Activated T-helper 2 cell treated with anti-CD3 and anti-CD28 coated beads, Interferon-gamma antibody, Interleukin-2, Interleukin-4, amounts not matched to agents 10 μg/mL and 5 μg/mL and 100 μg/mL, durations not matched to agents 14 hours and 24 hours and 36 hours (primary cell): ENCODE measurements at regions not wholly inside any gene's neighbourhood (a gene's known extent, or its start where the extent isn't known, plus 50 kb on each side); places are given as distances from the start of the nearest gene placed in this dataset.

ENCODE experiments used
- DNase-seq: peaks from one replicate; pipeline ENCODE4 v3.0.0; 2021; ENCODE audit warnings: low spot score
- H3K27ac Mint-ChIP-seq: one replicate; pipeline ENCODE4 v1.8.0; 2021; ENCODE audit warnings: mixed read lengths
- H3K27me3 Mint-ChIP-seq: one replicate; pipeline ENCODE4 v1.8.0; 2021; ENCODE audit warnings: low read depth, mixed read lengths
- H3K36me3 Mint-ChIP-seq: one replicate; pipeline ENCODE4 v1.8.0; 2021; ENCODE audit warnings: low read depth, mixed read lengths
- H3K4me1 Mint-ChIP-seq: one replicate; pipeline ENCODE4 v1.8.0; 2021; ENCODE audit warnings: low read depth, mixed read lengths
- H3K4me3 Mint-ChIP-seq: one replicate; pipeline ENCODE4 v1.8.0; 2021; ENCODE audit warnings: low read depth, mild to moderate bottlenecking, moderate library complexity, mixed read lengths
- H3K9me3 Mint-ChIP-seq: one replicate; pipeline ENCODE4 v1.8.0; 2021; ENCODE audit warnings: mixed read lengths
- intact Hi-C: fragments of 100-400 bp; cut with micrococcal nuclease; formaldehyde crosslinking; loops from one replicate; pipeline ENCODE4 v1.15.1; 2023

DNA sequence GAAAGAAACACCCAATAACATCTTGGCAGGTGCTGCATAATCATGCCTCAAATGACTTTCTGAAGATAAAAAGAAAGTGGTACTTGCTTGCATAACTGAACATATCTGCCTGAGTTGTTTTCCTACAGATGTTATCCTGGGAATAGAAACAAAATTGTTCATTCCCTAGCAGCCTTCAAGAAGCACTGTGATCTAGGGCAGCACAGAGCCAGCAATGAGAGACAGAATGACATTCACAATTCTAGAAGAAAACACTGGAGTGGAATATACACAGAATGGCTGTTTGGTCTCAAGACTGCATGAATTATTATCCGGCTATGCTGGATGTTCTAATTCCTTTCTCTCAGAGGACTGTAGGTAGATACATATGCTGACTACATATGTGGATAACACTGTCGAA lies 790.9 kb downstream of the PDHA2 start:
- H3K9me3 Mint-ChIP-seq, result peaks cover 4% of the 10 kb centered on the region
- no peaks in the 10 kb centered on the region for H3K4me1 Mint-ChIP-seq
- no peaks in the 10 kb centered on the region for H3K36me3 Mint-ChIP-seq
- H3K27me3 Mint-ChIP-seq, result no peaks in the 10 kb centered on the region
- intact Hi-C loops, result no loop called here
- H3K4me3 Mint-ChIP-seq, result no peak overlapping the region
- DNase-seq, result no peak
- no peak overlapping the region for H3K27ac Mint-ChIP-seq

- no peaks in the 10 kb centered on the region for H3K4me1 Mint-ChIP-seq
- no peak overlapping the region for H3K4me3 Mint-ChIP-seq
- H3K9me3 Mint-ChIP-seq, result peaks cover 5% of the 10 kb centered on the region
- intact Hi-C loops, result no loop called here
- no peak overlapping the region for H3K27ac Mint-ChIP-seq
- DNase-seq, result no peak
- H3K27me3 Mint-ChIP-seq, result no peaks in the 10 kb centered on the region
- H3K36me3 Mint-ChIP-seq, result no peaks in the 10 kb centered on the region
Observed at GRCh38 chr4:96637971-96638412, 798.1 kb downstream of the PDHA2 start.

- Mint-ChIP-seq H3K36me3 (no peaks in the 10 kb centered on the region), H3K9me3 (peaks cover 10% of the 10 kb centered on the region), H3K4me3 (no peak overlapping the region), H3K27ac (no peak overlapping the region), H3K27me3 (no peaks in the 10 kb centered on the region), H3K4me1 (no peaks in the 10 kb centered on the region)
- no peak for DNase-seq
- intact Hi-C loops, result no loop called here
Observed at GRCh38 chr4:96639932-96640331, 800.0 kb downstream of the PDHA2 start.

GRCh38 chr4:96642490-96642889 lies 802.6 kb downstream of the PDHA2 start:
- DNase-seq, result no peak
- intact Hi-C loops, result no loop called here
- H3K27me3 Mint-ChIP-seq, result no peaks in the 10 kb centered on the region
- H3K9me3 Mint-ChIP-seq, result peaks cover 17% of the 10 kb centered on the region
- no peak overlapping the region for H3K4me3 Mint-ChIP-seq
- no peaks in the 10 kb centered on the region for H3K4me1 Mint-ChIP-seq
- H3K36me3 Mint-ChIP-seq, result no peaks in the 10 kb centered on the region
- H3K27ac Mint-ChIP-seq, result no peak overlapping the region

DNA sequence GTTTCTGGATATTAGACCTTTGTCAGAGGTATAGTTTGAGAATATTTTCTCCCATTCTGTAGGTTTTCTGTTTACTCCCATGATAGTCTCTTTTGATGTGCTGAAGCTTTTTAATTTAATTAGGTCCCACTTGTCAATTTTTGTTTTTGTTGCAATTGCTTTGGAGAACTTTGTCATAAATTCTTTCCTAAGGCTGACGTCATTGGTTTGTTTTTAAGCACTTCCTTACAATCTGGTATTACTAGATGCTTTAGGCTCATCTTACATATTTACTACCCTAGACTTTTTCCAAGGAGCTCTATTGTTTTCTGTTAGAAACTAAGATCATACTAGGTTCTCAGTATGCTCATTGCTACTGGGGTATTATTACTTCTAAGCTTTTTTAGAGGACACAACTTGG lies 806.3 kb downstream of the PDHA2 start:
- H3K4me1 Mint-ChIP-seq, result no peaks in the 10 kb centered on the region
- no peaks in the 10 kb centered on the region for H3K36me3 Mint-ChIP-seq
- no peak overlapping the region for H3K27ac Mint-ChIP-seq
- H3K27me3 Mint-ChIP-seq, result no peaks in the 10 kb centered on the region
- intact Hi-C loops, result no loop called here
- H3K4me3 Mint-ChIP-seq, result no peak overlapping the region
- DNase-seq, result no peak
- peaks cover 20% of the 10 kb centered on the region for H3K9me3 Mint-ChIP-seq

DNA sequence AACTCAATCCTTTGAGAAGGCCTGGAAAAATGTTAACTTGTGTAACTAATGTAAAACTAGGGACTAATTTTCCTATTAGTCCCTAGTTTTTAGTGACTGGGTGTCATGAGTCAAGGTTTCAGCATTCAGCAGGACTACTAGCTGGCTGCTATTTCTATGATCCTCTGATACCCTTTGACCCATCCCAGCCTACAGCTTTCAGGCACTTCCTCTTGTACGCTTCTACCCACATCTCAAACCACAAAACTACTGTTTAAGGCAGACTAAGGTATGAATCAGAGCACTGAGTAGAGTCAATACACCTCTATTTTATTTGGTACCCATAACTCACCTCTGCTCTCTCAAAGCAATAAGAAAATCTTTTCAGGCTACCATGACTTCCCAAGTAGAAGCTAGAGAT lies 809.6 kb downstream of the PDHA2 start:
- Mint-ChIP-seq H3K4me3 (no peak overlapping the region), H3K9me3 (peaks cover 19% of the 10 kb centered on the region), H3K27ac (no peak overlapping the region), H3K36me3 (no peaks in the 10 kb centered on the region), H3K27me3 (no peaks in the 10 kb centered on the region), H3K4me1 (no peaks in the 10 kb centered on the region)
- no peak for DNase-seq
- intact Hi-C loops, result no loop called here

DNA sequence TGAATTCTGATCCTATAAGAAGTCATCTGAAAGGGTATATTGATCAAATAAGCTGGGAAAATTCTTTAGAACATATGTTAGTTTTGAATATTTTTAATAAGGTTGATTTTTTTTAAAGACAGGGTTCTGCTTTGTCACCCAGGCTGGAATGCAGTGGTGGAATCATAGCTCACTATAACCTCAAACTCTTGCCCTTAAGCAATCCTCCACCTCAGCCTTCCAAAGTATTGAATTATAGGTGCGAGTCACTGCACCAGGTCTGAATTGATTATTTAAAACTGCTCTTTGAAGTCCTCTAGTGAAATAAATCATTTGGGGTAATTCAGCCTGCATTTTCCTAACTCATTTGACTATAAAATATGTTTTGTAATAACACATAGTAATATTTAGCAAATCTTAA lies 812.3 kb downstream of the PDHA2 start:
- H3K4me1 Mint-ChIP-seq, result no peaks in the 10 kb centered on the region
- intact Hi-C loops, result no loop called here
- H3K27ac Mint-ChIP-seq, result no peak overlapping the region
- no peak overlapping the region for H3K4me3 Mint-ChIP-seq
- no peaks in the 10 kb centered on the region for H3K27me3 Mint-ChIP-seq
- no peak for DNase-seq
- H3K36me3 Mint-ChIP-seq, result no peaks in the 10 kb centered on the region
- peaks cover 5% of the 10 kb centered on the region for H3K9me3 Mint-ChIP-seq

- DNase-seq, result no peak
- H3K27me3 Mint-ChIP-seq, result no peaks in the 10 kb centered on the region
- no peaks in the 10 kb centered on the region for H3K4me1 Mint-ChIP-seq
- no peak overlapping the region for H3K27ac Mint-ChIP-seq
- no peaks in the 10 kb centered on the region for H3K9me3 Mint-ChIP-seq
- H3K36me3 Mint-ChIP-seq, result no peaks in the 10 kb centered on the region
- intact Hi-C loops, result no loop called here
- no peak overlapping the region for H3K4me3 Mint-ChIP-seq
Observed at GRCh38 chr4:96652821-96653220, 812.9 kb downstream of the PDHA2 start.

DNA sequence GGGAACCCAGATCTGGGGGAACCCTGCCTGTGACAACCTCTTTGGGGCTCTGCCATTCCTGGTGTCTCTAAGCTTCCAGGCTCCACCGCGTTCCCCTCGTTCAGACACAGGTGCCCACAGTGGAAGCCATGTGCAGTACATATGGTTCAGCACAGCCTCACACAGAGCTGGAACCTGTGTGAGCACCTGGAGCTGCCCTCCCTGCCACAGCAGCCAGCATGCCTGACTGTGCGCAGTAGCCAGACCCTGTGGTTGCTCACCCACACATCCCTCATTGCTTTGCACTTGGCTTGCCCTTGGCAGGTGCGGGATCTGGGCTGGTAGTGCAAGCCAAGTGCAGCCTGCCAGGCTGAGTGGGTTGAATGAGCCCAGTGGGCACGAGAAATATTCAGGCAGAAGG lies 814.2 kb downstream of the PDHA2 start:
- H3K9me3 Mint-ChIP-seq, result no peaks in the 10 kb centered on the region
- no peak overlapping the region for H3K4me3 Mint-ChIP-seq
- H3K27ac Mint-ChIP-seq, result no peak overlapping the region
- H3K4me1 Mint-ChIP-seq, result no peaks in the 10 kb centered on the region
- H3K27me3 Mint-ChIP-seq, result no peaks in the 10 kb centered on the region
- intact Hi-C loops, result no loop called here
- H3K36me3 Mint-ChIP-seq, result no peaks in the 10 kb centered on the region
- no peak for DNase-seq

DNA sequence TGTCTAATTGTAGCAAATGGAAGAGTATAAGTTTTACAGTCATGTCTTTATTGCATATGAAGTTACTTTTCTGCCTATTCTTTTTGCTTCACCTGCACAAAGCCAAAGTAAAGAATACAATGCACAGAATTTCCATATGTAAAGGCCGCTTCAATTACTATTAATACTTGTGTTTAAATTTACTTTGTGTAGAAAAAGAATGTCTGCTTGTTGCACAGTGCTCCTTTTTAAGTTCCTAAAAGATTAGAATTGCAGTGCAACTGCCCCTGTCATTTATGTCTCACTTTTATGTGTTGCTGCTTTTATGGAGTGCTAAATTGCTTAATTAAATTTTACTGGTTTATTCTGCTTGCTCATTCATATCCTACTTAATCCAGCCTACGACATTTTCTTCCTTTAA lies 830.5 kb downstream of the PDHA2 start:
- no peaks in the 10 kb centered on the region for H3K36me3 Mint-ChIP-seq
- no peaks in the 10 kb centered on the region for H3K9me3 Mint-ChIP-seq
- no peaks in the 10 kb centered on the region for H3K4me1 Mint-ChIP-seq
- H3K27ac Mint-ChIP-seq, result no peak overlapping the region
- H3K27me3 Mint-ChIP-seq, result no peaks in the 10 kb centered on the region
- intact Hi-C loops, result no loop called here
- DNase-seq, result no peak
- H3K4me3 Mint-ChIP-seq, result no peak overlapping the region

DNA sequence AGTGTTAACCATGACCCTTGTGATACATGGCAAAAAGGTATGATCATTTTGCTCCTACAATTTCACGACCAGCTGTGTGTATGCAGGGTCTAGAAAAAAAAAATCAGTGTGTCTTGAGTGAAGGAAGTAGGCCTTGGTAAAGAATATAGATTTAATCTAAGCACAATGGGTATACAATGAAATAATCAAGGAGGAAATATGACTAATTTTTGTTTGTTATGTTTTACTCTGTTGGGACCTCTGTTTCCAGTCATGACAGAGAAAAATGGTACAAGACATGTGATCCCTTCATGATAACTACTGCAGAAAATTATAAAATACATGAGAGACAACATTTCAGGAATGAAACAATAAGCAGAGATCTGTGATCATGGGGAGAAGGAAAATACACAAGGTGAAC lies 835.5 kb downstream of the PDHA2 start:
- no peak overlapping the region for H3K27ac Mint-ChIP-seq

DNA sequence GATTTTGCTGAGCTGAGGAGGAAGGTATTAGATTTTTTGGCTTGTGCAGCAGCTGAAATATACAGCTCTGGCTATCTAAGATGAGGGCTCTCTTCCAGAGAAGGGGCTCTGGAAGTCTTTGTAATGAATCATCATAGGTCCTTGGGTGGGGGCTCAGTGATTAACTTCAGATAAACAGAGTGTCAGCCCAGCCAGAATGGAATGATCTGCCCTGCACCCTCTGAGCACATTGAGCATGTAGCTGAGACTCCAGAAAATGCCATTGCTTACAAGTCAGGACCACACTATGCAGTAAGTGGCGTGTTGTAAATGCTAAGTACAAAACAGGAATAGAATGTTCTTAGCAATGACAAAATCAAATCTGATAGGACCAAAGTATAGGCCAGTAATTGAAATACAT lies 836.0 kb downstream of the PDHA2 start:
- intact Hi-C loops, result no loop called here
- Mint-ChIP-seq H3K4me1 (no peaks in the 10 kb centered on the region), H3K27me3 (no peaks in the 10 kb centered on the region), H3K36me3 (no peaks in the 10 kb centered on the region), H3K9me3 (no peaks in the 10 kb centered on the region), H3K4me3 (no peak overlapping the region), H3K27ac (no peak overlapping the region)
- no peak for DNase-seq

More for the DNA sequence above, 835.5 kb downstream of the PDHA2 start:
- no peak overlapping the region for H3K4me3 Mint-ChIP-seq
- intact Hi-C loops, result no loop called here
- no peaks in the 10 kb centered on the region for H3K36me3 Mint-ChIP-seq
- no peaks in the 10 kb centered on the region for H3K27me3 Mint-ChIP-seq
- no peaks in the 10 kb centered on the region for H3K4me1 Mint-ChIP-seq
- DNase-seq, result no peak
- no peaks in the 10 kb centered on the region for H3K9me3 Mint-ChIP-seq

GRCh38 chr4:96676754-96677435 lies 837.0 kb downstream of the PDHA2 start:
- intact Hi-C loops, result no loop called here
- Mint-ChIP-seq H3K4me1 (no peaks in the 10 kb centered on the region), H3K9me3 (no peaks in the 10 kb centered on the region), H3K27ac (no peak overlapping the region), H3K27me3 (no peaks in the 10 kb centered on the region), H3K36me3 (no peaks in the 10 kb centered on the region), H3K4me3 (no peak overlapping the region)
- DNase-seq, result no peak

GRCh38 chr4:96677499-96677898 lies 837.6 kb downstream of the PDHA2 start:
- Mint-ChIP-seq H3K27ac (no peak overlapping the region), H3K36me3 (no peaks in the 10 kb centered on the region), H3K27me3 (no peaks in the 10 kb centered on the region), H3K9me3 (no peaks in the 10 kb centered on the region), H3K4me1 (no peaks in the 10 kb centered on the region), H3K4me3 (no peak overlapping the region)
- no peak for DNase-seq
- intact Hi-C loops, result no loop called here
